Retina (tissue), 1 donor: ENCODE measurements at regions not wholly inside any gene's neighbourhood (a gene's known extent, or its start where the extent isn't known, plus 50 kb on each side); places are given as distances from the start of the nearest gene placed in this dataset.
"Not testable (repeated sequence)": the region's sequence is repeated elsewhere in the genome, so short reads cannot be mapped to it uniquely, and the experiment has no call there.

Source experiments
- DNase-seq: peaks from one replicate; pipeline ENCODE4 v3.0.0-alpha.2; 2016

DNA sequence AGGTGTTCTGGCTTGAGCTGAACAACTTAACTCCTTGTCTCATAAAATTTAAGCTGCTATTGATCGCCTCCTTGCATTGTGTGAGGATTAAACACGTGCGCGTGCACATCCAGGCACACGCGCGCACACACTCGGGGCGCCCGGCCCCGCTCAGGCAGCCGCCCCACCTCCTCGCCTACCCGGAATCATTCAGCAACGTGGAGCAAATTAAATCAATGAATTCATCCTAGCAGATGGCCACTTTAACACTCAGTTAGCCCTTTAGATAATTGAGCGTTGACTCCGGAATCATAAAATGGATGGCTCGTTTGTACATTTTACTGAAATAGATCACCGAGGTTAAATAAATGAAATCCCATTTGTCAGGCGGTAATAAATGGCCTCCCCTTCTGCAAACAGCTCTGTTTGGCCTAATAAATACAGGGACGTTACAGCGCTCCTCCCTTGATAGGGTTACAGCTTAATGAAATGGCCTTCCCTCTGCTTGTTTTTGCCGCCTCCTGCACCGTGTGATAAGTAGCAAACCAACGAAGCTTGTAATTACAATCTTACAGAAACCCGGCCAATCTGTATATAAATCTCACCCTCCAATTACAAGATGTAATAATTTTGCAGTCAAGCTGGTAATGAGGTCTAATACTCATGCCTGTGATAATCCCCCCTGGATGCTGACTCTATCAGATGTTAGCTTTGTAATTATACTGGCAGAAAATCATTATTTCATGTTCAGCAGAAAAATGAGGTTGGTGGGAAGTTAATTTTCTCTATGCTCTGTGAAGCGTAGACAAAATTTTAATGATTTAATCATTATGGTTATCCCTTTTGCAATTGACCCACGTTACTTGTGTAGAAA is 229.7 kb upstream of the IRX4 start:
- DNase-seq, result peak; percentile 87

DNA sequence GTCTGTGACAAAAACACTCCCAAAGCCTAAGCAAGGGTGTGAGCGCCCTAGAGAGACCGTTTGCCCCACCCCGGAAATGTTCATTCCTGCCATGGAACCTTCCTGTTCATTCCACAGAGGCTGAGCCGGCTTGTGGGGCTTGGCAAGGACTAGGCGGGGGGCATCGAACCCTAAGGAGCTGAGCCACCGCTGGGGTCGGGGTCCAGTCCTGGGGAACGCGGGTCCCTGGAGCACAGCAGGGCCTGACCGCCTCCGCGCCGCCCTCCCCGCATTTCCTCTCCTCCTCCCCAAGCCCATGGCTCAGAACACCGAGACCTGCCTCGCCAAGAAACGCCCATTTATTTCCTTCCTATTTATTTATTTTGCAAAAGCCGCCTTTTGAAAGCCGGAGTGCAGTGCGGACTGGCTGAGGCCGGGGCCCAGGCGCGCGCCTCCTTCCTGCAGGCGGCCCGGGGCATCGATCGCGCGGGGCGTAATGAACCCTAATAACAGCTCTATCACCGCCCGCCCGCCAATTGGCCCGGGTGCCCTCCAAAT is 228.9 kb upstream of the IRX4 start:
- DNase-seq, result no peak

DNA sequence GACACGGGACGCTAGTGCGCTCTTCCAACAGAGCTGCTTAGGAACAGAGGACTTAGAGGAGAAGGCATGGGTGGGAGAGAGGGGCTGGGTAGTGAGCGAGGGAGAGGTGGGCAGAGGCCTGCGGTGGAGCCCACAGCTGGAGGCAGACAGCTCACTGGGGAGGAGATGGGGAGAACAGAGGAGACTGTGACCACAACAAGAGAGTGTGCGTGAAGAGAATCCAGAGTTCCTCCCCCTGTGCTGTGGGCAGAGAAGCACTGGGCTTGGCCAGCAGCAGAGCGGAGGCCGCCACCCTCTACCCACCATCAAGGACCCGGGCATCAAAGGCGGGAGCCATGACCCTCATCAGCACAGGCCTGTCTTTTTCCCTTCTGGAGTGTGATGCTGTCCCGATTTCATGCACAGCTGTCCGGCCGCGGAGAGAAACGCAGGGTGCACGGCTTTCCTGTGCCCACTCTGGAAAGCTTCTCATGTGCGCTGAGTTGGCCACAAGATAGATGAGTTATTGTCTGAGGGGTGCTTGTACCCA is 228.3 kb upstream of the IRX4 start:
- no peak for DNase-seq

DNA sequence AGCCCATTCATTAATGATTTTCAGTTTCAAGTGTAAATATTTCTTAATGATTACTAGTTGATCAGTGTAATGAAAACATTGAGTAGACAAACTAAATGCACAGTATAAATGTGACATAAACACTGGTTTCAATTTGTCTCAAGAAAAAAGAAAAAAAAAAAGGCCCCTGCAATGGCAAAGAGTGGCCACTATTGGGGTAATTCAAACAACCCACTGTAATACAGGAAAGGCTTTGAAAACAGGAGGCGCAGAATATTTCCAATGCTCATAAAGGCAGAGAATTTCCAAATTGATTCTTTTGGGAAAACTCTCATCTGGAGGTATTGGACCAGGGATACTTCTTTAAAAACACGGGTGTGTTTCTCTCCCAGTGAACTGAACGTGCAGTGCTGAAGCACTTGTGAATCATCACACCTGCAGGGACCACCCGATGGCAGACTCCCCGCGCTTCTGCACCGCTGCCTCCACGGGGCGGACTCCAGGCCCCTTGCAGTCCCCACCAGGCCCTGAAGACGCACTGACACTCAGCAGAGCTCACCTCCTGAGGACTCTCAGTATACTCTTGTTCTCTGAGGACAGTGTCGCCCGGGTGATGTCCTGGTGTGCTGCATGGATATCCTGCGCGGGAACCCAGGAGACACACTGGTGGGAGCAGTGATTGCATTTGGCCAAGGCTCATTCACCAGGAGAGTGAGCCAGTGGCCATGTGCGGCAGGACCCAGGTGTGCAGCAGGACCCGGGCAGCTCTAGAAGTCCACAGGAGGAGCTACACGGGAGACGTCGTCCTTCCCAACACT is 227.6 kb upstream of the IRX4 start:
- no peak for DNase-seq

DNA sequence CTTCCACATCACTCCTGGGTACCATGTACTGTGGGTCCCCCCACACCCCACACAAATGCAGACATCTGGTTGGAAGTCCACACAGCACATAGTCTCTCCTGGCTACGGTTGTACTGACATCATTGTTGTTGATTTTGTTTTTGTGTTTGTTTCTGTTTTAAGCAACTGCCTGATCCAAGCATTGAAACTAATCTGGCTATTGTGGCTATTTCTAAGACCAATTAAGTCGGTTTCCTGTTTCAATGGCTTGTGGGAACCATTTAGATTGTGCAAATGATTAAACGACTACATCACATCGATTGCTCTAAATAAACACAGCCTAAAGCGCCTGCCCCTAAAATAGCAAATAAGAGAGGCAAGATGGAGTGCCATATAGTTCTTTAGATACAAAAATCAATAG is 226.8 kb upstream of the IRX4 start:
- DNase-seq, result no peak

DNA sequence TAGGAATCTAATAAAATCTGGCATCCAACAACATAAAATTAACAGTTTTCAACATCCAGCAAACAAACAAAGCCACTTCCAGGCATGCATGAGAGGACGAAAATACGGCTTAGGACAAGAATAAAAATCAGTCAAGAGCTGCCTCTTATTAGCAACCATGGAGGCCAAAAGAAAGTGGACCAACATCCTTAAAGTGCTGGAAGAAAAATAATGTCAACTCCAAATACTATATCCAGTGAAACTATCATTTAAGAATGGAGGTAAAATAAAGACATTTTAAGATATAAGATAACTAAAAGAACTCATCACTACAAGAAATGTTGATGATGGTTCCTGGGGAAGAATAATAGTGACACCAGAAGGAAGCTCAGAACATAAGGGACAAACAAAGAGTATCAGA is 224.0 kb upstream of the IRX4 start:
- no peak for DNase-seq

DNA sequence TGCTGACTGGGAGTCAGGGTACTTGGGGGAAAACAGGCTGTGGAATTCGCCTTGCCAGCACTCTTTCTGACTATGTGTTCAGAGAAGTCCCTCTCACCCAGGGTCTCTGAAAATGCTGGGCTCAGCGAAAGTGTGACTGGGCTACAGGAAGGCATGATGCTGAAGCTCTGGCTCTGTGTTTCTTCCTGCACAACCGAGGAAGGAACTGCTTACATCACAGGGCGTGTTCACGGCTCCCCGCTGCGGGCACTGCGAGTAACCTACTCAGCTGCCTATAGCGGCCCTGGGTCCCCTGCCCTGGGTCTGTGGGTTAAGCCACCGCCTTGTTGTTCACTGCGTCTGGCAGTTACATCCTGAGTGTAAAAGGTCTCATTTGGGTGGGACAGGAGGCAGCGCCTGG is 222.4 kb upstream of the IRX4 start:
- no peak for DNase-seq

DNA sequence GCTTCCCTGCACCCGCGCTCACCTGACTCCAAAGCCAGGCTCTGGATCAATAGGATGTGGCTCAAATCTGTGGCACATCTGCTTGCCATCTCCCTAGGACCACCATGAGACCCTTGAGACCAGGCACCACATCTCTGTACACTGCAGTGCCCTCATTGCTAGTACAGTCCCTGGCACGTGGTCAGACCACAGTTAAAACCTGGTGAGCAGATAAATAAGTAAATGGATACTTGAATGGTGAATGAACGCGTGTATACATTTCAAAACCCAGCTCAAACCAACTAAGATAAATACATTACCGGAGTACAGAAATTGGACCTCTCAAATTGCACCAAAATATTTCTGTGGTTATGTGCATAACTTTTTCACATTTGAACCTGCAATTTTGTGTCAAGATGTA is 221.2 kb upstream of the IRX4 start:
- no peak for DNase-seq

DNA sequence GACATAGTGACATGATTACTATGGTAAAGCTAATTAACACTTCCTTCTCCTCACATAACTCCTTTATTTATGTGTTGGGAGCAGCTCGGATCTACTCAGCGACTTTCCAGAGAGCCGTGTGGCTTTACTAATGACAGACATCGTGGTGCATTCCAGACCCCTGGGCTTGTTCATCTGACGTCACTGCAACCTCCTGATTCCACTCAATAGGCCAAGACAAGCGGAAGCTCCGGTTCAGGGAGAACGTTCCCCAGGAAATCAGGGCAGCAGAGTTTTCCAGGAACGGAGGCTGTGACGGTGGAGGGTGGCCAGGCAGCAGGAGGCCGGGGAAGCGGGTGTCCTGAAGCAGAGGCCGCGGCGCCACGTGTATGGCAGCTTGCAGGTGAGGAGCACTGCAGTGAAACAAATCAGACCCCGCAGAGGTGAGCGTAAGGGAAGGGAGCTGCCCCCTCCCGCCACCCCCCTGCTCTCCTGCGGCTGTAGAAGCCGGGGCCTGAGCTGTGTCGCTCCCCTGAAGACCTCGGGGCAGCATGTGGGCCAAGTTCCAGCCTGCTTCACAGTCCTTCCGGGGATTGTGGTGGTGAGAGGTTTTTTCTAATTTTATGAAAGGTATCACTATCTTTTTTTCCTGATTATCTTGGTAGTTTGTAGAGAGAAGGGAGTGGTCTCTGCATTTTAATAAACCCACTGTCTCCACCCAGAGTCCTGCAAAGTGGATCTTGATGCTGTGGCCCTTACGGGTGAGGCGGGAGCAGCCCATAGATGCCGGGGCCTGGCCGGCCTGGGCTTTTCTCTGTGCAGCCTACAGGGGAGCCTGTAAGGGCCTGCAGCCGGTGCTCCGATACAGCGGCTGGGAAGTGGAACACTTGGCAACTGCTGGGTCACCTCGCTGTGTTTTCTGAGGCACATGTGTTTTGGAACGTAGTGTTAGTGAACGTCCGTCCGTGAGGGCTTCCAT is 220.4 kb upstream of the IRX4 start:
- DNase-seq, result peak; percentile 62

DNA sequence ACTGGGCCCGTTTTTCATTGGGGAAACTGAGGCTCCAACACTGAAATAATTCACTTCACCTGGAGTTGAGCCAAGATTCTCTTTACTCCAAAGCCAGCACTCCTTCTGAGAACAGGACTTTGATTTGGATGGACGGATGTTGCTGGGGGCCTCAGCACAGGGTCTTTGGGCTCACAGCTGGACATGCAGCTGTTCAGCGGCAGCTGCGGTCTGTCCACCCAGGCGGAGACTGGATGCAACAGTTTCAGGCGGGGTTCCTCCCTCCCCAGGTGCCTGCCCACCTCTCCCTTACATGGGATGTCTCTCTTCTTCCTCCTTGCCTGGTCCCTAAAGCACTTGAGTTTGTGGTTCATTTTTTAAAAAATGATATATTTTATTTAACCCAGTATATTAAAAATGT is 219.0 kb upstream of the IRX4 start:
- DNase-seq, result no peak

DNA sequence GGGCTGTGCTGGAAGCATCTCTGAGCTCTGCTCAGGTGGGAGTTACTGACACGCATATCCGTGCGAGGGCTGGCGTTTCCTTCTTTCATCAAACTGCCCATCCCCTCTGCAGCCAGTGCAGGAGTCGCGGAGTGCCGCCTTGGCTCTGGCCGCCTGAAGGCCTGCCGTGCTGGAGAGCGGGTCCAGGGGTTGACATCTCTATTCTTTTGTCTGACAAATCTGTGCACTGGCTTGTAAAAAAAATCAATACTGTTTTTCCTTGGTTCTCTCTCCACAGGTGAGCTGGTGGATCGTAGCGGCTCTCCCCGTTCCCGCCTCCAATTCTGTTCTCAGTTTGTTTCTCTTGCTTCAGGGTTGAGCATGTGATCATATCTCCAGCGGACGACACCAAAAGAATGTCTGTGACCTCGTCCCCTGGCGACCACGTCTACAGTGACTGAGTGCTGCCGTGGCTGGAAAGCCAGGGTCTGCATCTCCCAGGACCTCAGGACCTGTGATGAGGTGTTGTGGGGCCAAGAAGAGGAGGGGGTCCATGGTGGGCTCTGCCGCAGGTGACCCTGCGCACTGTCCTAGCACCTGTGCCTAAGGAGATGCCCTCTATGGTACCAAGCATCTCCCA is 214.3 kb upstream of the IRX4 start:
- peak; percentile 67 for DNase-seq

DNA sequence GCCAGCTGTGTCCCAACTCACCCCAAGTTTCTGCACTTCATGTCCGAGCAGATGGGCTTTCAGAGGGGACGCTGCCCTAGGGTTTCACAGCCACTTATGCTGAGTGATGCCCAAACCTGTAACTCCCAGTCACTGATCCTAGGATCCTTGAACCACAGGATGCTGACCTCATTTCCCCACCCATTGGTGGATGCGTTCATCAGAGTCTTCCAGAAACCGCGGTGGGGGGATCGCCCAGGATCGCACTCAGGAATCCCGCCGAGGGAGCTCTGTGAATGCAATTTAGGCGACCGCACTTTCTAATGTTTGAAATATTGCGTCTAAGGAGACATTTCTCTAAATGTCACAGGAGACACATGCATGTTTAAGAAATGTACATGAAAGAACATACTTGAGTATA is 212.3 kb upstream of the IRX4 start:
- no peak for DNase-seq

DNA sequence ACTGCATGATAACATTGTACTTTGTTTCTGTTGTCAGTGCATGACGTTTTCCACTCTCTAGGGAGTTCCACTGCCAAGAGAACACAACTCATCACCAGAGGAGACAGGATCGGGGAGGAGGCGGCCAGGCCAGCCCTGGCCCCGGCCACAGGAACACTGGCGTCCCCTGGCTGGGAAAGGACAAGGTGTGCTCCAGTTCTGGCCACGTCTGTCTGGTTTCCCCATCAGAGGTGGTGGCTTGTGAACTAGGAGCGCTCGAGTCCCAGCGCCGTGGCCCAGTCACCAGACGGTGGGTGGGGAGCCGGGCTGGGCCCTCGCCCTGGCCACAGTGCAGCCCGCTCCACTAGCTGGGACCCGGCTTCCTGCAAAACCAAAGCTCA is 211.9 kb upstream of the IRX4 start:
- no peak for DNase-seq

DNA sequence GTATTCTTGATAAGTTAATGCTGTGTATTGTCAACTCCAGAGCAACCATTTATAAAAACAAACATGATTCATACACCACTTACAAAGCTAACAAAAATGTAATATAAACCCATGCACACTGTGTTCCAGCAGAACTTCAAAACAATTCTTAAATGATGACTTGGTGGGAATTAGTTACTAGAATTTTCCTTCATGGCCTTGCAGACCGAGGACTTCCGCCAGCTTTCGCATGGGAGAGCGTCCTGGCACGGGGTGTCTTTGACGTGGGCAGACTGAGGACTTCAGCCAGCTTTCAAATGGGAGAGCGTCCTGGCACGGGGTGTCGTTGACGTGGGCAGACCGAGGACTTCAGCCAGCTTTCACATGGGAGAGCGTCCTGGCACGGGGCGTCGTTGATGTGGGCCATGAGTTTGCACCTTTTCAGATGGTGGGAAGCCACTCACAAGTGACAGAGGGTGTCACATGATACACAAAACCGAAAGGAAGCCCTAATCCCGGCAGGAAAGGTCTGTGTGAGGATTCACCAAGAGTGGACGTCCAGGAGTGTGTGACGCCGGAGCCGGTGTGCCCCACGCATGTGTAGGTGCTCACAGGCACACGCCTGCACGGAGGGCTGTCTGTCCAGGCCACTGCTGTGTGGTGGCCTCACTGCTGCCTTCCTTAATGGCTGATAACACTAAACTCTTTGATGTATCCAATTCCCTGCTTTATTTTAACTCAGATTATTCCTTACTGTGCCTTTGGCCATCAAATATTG is 211.3 kb upstream of the IRX4 start:
- DNase-seq, result no peak

DNA sequence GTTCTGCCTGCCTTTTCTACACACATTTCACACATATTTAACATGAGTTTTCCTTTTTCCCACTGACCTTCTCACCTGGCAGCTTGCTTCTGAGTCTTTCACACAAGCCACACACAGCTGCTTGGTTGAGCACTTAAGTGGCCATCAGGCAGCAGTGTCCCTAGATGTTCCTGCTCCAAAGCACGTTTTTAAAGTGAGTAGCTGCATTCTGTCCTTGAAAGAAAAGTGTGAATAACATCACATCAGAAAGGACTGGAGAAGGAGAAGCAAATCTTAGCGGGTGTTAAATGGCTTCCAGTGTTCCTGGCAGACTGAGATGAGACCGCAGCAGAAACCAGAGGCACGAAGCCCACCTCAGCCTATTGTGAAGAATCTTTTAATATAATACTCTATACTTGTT is 209.2 kb upstream of the IRX4 start:
- DNase-seq, result no peak

DNA sequence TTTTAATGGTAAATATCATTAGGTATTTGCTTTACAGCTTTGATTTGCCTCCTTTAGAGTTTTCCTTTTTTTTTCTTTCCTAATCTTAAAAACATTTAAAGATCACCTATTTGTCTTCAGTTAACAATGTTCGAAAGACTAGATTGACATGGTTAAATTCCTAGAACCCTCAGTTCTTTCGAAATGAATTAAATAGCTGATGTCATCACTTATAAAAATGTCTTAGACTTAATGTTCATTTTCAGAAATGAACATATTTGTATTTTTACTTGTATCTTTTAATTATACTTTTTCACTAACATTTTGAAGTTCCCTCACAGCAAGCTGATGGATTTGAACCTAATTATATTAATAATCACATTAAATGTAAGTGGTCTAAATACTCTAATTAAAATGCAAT is 205.3 kb upstream of the IRX4 start:
- no peak for DNase-seq

DNA sequence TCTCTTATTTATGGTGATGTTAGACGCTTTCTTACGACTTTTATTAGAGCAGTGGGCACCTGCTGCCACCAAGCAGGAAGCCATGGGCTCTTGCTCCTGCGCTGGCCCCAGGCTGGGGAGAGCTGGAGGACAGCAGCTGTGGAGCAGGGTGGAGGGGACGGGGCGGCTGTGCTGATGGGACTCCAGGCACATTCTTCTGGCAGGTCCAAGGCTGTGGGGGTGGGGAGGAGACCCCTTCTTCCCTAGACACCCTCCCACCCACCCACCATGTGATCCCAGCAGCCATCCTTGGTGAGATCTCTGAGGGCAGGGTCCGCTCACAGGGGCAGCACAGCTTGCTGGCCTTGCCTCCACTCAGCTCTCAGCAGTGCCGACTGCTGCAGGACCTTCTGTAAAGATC is 192.6 kb upstream of the IRX4 start:
- no peak for DNase-seq

DNA sequence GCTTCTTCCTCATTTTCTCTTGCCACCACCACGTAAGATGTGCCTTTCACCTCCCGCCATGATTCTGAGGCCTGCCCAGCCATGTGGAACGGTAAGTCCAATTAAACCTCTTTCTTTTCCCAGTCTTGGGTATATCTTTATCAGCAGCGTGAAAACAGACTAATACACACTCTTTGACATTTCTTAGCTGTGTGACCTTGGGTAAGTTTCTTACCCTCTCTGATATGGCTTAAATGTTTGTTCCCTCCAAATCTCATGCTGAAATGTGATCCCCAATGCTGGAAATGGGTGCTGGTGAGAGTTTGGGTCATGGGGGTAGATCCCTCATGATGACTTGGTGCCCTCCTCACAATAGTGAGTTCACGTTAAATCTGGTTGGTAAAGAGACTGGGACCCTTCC is 188.8 kb upstream of the IRX4 start:
- DNase-seq, result no peak

DNA sequence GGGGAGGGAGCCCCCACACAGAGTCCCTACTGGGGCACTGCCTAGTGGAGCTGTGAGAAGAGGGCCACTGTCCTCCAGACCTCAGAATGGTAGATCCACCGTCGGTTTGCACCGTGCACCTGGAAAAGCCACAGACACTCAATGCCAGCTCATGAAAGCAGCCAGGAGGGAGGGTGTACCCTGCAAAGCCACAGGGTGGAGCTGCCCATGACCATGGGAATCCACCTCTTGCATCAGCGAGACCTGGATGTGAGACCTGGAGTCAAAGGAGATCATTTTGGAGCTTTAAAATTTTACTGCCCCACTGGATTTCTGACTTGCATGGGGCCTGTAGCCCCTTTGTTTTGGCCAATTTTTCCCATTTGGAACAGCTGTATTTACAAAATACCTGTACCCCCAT is 188.1 kb upstream of the IRX4 start:
- not testable (repeated sequence) for DNase-seq

DNA sequence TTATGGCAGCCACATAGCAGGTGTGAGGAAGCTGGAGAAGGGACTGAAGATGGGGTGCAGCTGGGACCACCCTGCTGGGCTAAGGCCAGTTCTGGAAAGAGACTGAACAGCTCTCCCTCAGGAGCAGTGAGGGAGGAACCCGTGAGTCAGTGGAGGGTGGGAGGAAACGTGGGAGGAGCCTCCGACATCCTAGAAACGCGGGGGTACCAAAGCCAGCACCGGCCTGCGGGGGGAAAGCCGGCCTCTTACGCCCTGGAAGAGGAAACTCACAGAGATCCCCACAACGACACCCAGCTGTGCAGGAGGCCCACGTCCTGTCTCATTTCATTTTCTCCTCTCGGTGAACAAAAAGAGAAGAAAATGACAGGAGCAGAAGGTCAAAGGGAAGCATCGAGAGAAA is 185.8 kb upstream of the IRX4 start:
- peak; percentile 54 for DNase-seq

DNA sequence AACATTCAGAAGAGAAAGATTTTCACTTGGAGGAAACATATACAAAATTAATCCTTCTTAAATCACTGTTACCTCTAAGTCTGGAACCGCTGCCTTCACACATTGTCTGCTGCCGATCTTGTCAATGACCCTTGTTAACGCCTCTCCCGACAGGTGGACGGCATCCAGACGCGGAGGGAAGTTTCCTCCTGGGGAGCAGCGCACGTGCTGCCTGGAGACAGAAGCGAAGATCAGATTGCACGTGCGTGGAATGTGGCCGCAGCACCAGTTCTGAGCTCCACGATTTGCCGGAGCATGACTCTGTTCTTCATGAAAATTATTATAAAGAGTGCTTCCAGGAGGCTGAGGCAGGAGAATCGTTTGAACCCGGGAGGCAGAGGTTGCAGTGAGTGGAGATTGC is 183.6 kb upstream of the IRX4 start:
- DNase-seq, result no peak
